ENCODE measurements at regions not wholly inside any gene's neighbourhood (a gene's known extent, or its start where the extent isn't known, plus 50 kb on each side); places are given as distances from the start of the nearest gene placed in this dataset.

DNA sequence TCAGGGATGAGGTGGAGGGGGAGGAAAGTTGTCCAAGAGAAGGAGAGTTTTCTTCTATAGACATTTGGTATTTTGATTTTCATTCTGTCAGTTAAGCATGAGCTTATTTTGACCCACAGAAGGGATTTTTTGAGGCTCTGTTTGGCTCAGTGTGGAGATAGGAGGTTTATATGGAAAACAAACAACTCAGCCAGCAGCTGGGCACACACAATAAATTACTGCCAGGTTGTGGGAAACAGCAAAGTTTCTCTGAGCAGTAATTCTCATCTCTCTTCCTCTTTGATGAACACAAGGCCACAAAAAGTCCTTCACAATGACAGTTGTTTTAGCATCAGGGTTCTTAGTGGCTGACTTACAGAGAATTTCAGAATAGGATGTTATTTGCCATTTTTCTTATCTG is 486.1 kb downstream of the KDM4C start:
- no peak for DNase-seq (ENCODE audit: low read depth)
- CTCF ChIA-PET: interaction anchor here (0.6 to 0.7 kb wide), 2 partner anchors 10 to 807 kb away, joined by 3 read pairs; no protein-coding TSS in a partner anchor
- TF ChIP-seq, protein P1, sequence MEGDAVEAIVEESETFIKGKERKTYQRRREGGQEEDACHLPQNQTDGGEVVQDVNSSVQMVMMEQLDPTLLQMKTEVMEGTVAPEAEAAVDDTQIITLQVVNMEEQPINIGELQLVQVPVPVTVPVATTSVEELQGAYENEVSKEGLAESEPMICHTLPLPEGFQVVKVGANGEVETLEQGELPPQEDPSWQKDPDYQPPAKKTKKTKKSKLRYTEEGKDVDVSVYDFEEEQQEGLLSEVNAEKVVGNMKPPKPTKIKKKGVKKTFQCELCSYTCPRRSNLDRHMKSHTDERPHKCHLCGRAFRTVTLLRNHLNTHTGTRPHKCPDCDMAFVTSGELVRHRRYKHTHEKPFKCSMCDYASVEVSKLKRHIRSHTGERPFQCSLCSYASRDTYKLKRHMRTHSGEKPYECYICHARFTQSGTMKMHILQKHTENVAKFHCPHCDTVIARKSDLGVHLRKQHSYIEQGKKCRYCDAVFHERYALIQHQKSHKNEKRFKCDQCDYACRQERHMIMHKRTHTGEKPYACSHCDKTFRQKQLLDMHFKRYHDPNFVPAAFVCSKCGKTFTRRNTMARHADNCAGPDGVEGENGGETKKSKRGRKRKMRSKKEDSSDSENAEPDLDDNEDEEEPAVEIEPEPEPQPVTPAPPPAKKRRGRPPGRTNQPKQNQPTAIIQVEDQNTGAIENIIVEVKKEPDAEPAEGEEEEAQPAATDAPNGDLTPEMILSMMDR (IDR thresholded peaks at IDR 0.05; ENCODE audit: insufficient read depth, low read depth, low read length): no peak
- H3K27me3 ChIP-seq (ENCODE audit: control insufficient read depth, insufficient read depth, low read length): no peaks in the 10 kb centered on the region
- no peak overlapping the region for H3K4me3 ChIP-seq (ENCODE audit: low read depth, low read length)
- POLR2A ChIA-PET: no interaction called here
- H3K36me3 ChIP-seq (ENCODE audit: control insufficient read depth, insufficient read depth, low read length): no peaks in the 10 kb centered on the region

DNA sequence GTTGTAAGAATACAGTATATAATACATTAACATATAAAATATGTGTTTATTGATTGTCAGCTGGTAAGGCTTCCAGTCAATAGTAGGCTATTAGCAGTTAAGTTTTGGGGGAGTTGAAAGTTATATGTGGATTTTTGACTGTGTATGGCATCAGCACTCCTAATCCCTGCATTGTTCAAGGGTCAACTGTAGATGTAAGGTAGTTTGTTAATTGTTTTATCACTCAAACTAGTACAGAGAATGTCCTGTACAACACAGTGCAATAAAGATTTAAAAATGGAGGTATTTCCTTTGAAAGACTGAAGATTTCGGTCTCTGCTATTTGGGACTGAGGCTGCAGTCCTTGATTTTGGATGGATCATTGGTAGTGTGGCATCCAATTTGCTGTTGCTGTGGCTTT is 484.4 kb downstream of the KDM4C start:
- TF ChIP-seq, protein P1 (IDR thresholded peaks at IDR 0.05; ENCODE audit: insufficient read depth, low read depth, low read length): no peak
- Histone ChIP-seq H3K27me3 (ENCODE audit: control insufficient read depth, insufficient read depth, low read length) (no peaks in the 10 kb centered on the region), H3K36me3 (ENCODE audit: control insufficient read depth, insufficient read depth, low read length) (no peaks in the 10 kb centered on the region), H3K4me3 (ENCODE audit: low read depth, low read length) (no peak overlapping the region)
- ChIA-PET POLR2A (no interaction called here), CTCF (no interaction called here)
- no peak for DNase-seq (ENCODE audit: low read depth)

DNA sequence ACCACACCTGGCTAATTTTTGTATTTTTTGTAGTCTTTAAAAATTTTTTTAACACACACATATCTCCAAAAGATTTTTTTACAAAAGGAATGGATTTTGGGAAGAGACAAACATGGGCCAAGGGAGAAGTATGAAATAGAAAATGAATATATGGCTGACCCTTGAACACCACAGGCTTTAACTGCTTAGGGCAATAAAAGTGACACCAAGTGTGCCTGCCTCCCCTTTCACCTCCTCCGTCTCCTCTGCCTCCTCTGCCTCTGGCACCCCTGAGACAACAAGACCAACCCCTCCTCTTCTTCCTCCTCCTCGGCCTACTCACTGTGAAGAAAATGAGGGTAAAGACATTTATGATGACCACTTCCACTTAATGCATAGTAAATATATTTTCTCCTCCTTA is 483.9 kb downstream of the KDM4C start:
- no peaks in the 10 kb centered on the region for H3K27me3 ChIP-seq (ENCODE audit: control insufficient read depth, insufficient read depth, low read length)
- H3K36me3 ChIP-seq (ENCODE audit: control insufficient read depth, insufficient read depth, low read length): no peaks in the 10 kb centered on the region
- ChIA-PET CTCF (no interaction called here), POLR2A (no interaction called here)
- TF ChIP-seq, protein P1 (IDR thresholded peaks at IDR 0.05; ENCODE audit: insufficient read depth, low read depth, low read length): no peak
- no peak overlapping the region for H3K4me3 ChIP-seq (ENCODE audit: low read depth, low read length)
- no peak for DNase-seq (ENCODE audit: low read depth)

DNA sequence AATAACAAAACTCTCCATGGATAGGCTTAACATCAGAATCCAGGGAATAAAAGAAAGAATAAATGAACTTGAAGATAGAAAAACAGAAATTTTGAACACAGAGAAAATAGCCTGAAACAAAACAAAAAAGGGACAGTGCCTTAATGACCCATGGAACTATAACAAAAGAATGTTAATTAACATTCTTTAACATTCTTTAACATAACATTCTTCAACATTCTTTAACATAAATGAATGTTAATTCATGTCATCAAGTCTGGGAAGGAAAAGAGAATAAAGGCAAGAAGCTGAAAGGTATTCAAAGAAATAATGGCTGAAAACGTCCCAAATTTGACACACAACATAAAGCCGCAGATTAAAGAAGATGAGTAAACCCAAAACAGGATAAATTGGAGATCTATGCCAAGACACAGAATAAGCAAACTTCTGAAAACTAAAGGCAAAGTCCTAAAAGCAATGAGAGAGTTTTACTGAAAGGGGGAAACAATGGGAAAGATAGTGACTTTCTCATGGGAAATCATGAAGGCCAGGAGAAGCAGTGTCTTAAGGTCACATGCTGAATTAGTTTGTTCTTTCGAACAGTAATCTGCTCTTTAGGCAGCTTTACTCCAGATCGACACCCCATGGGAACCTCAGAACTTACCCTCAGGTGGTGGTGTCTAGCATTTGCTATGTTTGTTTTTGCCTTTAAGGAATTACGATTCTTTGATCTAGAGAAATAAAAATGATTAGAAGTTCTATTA is 483.0 kb downstream of the KDM4C start:
- POLR2A ChIA-PET: no interaction called here
- H3K36me3 ChIP-seq (ENCODE audit: control insufficient read depth, insufficient read depth, low read length): no peaks in the 10 kb centered on the region
- TF ChIP-seq, protein P1 (IDR thresholded peaks at IDR 0.05; ENCODE audit: insufficient read depth, low read depth, low read length): no peak
- CTCF ChIA-PET: no interaction called here
- DNase-seq (ENCODE audit: low read depth): no peak
- H3K4me3 ChIP-seq (ENCODE audit: low read depth, low read length): no peak overlapping the region
- H3K27me3 ChIP-seq (ENCODE audit: control insufficient read depth, insufficient read depth, low read length): no peaks in the 10 kb centered on the region

DNA sequence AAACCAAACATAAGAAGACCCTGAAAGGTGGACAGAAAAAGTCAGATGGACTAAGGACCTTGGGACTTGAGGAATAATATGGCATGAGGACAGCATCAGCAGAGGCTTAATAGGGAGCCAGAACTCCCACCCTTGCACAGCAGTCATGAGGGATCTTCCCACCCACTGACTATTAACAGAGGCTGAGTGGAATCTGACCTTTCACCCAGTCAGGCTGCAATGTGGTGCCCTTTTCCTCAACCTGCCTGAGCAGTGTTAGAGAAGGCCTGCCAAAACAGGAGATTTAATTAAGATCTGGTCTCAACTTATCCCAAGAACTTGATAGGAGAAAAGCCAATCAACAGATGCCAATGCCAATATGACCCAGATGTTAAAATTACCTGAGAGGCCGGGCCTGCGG is 481.9 kb downstream of the KDM4C start:
- Histone ChIP-seq H3K4me3 (ENCODE audit: low read depth, low read length) (no peak overlapping the region), H3K36me3 (ENCODE audit: control insufficient read depth, insufficient read depth, low read length) (no peaks in the 10 kb centered on the region), H3K27me3 (ENCODE audit: control insufficient read depth, insufficient read depth, low read length) (no peaks in the 10 kb centered on the region)
- POLR2A ChIA-PET: no interaction called here
- no peak for DNase-seq (ENCODE audit: low read depth)
- TF ChIP-seq, protein P1 (IDR thresholded peaks at IDR 0.05; ENCODE audit: insufficient read depth, low read depth, low read length): no peak
- CTCF ChIA-PET: interaction anchor here (1.0 kb wide), 1 partner anchor 330 kb away, joined by 3 read pairs; no protein-coding TSS in a partner anchor

All from BJ (cell line).